Daoy (cell line): ENCODE measurements at regions not wholly inside any gene's neighbourhood (a gene's known extent, or its start where the extent isn't known, plus 50 kb on each side); places are given as distances from the start of the nearest gene placed in this dataset.
"Not testable (repeated sequence)": the region's sequence is repeated elsewhere in the genome, so short reads cannot be mapped to it uniquely, and the experiment has no call there.

Experiments
- DNase-seq: peaks from one replicate; pipeline ENCODE4 v3.0.0-alpha.2; 2015; ENCODE audit warnings: low read depth

DNA sequence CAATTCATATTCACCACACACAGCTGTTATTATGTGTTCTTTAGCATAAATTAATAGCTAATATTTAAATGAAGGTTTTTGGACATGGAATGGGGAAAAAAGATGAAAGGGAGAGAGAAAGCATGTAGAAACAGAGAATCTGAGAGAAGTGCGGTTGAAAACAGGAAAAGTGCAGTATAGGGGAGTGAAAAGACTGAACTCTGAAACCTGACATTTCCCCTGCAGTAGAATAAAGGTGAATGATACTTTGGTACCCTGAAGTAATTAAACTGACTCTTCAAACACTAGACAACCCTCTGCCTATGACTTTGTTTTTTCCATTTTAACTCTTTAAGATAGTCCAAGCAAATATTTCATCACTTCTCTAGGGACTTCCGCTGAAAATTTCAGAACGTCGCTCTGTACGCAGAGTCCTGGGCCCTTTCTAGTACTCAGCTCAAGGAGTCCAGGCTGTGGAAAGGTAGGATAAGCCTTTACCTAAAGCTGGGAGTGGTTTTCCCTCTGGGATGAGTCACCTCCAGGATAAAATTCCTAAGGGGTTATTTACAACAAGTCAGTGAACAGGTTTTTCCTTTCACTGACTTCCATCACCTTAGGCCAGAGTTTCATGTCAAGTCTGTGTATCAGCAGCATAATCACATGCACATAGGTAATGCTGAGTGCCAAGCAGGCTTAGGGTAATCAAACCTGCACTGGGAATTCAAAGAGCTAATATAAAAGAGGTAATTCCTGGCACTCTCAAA, 614.5 kb downstream of the PKHD1 start:
- DNase-seq = no peak

DNA sequence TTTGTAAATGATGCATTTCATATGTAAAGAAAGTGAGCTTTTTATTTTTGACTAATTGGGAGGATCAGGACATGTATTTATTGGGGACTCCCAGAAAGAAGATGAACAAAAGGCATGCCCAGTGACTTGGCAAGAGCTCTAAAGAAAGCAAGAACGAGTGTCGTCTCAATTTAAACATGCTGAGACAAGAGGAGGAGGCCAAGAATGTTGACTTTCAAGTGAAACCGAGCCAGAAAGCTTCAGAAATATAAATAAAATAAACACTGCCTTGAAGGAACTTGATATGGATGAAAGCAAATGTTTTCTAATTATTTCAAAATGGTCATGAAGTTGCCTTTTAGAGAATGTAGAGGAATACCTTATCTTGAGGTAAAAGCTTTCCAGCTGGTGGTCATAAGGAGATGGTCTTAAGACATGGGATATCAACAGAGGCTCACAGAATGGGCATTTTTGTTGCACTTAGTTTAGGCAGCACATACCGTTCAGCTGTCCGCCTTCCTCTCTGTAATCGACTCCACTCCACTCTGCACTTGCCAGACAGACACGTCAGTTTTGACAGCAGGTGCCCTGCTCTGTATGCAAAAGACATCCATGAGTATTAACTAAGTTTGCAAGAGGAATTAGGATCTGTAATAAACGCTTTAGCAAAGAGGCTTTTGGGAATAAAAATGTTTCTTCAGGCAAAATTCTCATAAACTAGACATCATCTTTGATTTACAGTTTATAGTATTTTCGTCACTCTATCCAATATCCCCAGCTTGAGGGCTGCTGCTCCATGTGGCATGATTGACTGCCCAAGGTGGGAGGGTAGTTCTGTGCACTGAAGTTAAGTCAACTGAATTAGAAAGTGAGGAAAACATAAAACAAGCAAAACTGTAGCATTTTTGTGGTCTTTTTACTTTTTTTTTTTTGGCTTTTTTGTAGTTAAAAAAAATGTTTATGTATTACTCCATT, 613.1 kb downstream of the PKHD1 start:
- no peak for DNase-seq

DNA sequence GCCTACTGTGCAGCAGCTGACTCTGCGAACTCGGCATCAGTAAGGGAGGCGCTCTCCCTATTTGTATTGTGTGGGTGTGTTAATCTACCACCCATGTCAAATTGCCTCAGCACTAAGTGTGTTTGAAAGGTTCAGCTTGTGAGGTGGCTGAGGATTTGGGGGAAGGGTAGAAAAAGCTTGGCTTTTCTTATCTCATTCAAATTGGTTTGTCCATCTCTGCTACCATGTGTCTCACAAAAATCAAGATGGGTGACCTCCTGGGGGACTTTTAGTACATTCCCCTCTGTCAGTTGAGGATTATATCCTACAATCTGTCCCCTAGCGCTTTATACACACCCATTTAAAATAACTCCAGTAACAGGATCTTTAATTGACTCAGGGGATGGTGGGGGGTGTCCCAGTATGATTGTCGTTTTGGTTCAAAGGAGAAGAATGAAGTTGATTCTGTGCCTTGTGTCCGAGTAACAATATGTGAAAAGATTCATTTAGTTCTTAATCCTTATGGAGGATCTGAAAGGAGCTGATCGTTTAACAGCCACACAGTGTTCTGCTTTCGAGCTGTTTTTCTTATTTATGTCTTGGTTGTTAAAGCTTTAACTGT, 609.6 kb downstream of the PKHD1 start:
- DNase-seq = no peak

DNA sequence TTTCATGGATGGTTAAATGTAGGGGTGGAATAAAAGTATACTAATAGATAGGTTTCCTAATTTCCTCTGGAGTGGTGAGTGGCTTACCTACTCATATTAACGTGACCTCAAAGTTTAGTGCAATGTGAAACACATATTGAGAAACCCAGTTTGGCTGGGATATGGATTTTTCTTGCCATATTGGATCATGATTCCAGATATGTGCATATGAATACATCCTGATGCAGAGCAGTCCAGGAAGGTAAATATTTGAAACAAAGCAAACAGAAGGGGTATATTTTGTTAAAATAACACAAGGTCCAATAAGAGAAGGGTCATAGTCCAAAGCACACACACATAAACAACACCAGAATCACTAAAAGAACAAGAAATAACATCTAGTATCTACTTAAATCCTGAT, 608.1 kb downstream of the PKHD1 start:
- DNase-seq = no peak

DNA sequence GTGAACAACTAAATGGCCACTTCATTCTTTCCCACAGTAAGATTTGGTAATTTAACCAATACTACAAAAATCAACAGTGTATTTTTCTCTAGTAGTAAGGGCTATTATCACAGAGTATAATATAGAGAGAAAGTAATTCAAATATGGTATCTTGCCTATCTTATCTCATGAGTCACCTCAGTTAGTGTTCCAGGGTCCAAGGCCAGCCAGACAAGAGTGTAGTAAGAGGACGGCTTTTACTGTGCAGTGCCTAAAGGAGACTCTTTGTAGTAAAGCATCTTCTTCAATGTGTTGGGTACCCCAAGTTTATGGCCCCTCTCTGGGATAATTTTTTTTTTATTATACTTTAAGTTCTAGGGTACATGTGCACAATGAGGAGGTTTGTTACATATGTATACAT, 607.4 kb downstream of the PKHD1 start:
- no peak for DNase-seq

DNA sequence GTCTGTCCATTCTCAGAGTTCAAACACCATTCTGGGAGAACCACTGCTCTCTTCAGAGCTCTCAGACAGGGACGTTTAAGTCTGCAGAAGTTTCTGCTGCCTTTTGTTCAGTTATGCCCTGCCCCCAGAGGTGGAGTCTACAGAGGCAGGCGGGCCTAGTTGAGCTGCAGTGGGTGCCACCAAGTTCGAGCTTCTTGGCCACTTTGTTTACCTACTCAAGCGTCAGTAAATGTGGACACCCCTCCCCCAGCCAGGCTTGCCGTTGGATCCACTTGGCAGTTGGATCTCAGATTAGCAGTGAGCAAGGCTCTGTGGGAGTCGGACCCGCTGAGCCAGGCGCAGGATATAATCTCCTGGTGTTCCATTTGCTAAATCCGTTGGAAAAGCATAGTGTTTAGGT, 601.5 kb downstream of the PKHD1 start:
- not testable (repeated sequence) for DNase-seq

DNA sequence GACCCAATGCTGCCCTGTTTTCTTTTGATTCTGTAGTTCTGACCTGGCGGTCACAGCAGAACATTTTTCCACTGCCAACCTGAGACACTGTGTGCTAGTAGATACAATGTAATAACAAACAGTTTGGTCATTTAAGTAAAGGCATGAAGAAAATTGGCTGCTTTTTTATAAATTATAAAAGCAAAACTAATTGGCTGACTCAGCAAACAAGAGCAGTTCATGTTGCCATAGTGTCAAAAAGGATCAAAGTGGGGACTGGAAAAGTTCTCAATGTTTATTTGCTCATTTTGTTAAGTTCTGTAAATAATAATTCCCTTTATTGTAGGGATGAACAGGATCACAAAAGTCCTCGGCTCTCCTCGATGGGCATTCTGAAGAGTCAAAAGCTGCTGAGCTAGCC, 599.5 kb downstream of the PKHD1 start:
- no peak for DNase-seq

DNA sequence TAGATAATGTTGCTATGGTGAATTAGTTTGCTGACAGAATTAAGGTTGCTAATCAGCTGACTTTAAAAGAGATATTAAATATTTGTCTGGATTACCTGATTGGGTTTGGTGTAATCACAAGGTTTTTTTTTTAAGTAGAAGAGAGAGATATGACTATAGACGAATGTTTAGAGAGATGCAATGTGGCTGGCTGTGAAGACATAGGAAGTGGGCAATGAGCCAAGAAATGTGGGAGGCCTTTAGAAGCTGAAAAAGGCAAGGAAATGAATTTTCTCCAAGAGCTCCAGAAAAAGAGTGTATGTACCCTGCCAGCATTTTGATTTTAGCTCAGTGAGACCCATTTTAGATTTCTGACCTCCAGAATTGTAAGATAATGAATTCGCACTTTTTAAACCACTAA, 598.3 kb downstream of the PKHD1 start:
- no peak for DNase-seq

DNA sequence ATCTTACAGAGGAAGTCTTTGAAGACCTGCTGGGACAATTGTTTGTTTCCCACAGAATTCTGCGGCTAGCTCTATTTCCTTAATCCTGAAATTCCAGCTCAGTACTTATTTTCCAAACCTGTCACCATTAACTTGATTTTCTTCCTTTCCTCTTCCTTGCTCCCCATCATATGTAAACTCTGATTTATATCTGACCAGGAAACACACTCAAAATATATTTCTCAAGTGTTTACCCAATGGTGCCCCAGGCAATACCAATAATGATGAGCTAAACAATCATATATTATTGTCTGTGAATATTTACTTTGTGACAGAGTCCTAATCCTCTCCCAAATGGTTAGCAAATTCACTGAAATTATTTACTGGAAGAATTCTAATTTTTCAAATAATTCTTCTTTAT, 597.3 kb downstream of the PKHD1 start:
- no peak for DNase-seq

DNA sequence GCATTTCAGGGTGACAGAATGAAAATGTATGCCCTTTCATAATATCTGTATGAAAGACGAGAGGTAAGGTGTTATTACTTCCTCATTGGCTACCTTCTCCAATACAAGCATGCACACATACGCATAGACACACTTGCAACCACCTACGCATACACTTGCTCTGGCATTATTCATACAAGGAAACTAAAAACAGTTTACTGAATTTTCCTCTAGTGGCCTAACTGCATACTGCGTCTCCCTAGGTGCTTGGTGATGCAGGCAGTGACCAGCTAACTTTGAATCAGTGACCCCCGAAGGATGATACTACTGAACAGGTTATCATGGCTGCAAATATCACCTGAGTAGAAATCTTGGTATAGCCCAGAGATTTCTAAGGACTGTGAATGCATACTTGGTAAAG, 593.1 kb downstream of the PKHD1 start:
- no peak for DNase-seq

DNA sequence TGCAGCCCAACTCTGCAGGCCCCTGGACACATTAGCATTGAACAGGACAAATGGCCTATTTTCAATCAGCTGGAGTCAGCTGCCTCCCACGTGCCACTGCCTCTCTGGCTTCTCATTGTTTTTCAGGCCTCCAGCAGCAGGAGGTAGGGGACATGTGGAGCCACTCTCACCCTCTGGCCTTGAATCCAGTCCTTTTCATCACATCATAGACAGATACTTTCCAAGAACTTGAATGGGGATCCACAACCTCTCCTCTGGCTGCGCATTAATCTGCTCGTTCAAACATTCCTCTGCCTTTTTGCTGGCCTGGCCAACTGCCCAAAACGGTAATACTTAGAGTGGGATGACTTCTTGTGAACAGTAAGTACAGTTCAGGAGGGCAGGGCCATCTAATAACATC, 592.3 kb downstream of the PKHD1 start:
- no peak for DNase-seq

DNA sequence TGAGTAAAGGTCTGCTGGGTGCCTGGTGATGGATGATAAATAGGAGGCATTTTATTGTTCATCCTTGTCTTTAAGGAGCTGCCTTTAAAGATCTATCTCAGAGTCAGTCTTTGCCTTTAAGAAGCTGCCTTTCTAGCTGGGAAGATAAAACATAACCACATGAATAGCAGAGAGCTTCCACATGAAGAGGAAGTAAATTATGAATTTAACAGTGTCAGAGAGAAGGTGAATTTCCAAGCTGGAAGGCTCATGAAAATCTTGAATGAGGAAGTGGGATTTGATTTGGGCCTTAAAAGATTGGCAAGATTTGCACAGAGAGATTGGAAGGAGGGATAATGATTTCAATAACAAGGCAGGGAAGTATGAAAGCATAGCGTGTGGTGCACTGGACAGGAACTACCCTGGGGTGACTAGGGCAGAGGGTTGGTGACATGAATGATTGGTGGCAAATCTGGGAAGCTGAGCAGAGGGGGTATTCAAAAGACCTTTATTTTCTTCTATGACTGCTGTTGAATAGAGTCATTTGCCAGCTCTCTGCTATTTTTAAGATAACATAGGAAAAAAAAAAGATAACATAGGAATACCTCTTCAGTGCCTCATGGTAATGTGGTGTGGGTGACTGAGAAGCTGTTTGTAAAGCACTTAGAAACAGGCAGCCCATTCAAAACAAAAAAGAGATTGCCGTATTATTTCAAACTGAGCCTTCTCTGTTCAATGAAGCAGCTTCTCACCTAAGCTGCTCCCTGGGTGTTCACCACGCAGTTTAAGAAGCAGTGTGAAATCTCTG, 591.6 kb downstream of the PKHD1 start:
- DNase-seq = no peak

DNA sequence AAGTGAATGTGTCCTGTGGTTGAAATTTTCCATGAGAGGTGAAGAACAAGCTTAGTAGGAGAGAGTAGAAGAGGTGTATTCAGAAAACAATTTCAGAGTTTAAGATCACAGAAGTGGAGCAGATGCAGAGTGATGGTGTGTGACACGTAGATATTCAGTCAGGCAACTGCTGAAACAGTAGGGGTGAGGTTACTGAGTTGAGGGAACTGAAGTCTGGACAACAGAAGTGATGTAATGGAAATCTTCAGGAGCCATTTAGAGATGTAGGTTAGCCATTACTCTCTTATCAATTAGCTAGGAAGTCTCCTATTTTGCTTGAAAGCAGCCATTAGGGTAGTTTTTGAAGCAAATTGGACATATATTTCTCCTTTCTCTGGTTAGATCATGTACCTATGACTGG, 584.4 kb downstream of the PKHD1 start:
- no peak for DNase-seq

DNA sequence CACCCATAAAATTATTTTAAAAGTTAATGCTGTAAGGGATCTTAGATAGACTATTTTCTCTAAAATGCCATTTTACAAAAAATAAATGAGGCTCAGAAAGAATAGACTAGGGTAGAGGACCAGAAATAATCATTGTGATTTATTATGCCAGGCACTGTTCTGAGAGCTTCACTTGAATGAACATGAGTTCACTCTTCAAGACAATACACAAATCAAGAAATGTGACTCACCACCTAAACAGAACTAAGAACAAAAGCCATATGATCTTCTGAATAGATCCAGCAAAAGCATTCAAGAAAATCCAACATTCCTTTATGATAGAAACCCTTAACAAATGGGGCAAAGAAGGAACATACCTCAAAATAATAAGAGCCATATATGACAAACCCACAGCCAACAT, 582.0 kb downstream of the PKHD1 start:
- no peak for DNase-seq

DNA sequence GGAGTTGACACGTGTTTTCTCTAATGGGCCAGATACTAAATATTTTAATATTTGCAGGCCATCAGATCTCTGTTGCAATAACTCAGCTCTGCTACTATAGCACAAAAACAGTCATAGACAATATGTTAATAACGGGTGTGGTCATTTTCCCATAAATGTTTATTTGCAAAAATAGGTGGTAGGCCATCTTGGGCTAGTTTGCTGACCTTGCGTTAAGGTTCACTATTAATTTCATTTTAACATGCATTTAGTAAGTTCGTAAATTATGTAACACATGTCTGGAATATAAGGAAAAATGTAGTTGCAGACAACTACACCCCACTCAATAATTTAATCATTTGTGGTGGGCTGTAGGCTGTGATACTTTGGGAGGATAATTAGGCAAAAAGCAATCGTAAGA, 577.8 kb downstream of the PKHD1 start:
- no peak for DNase-seq

DNA sequence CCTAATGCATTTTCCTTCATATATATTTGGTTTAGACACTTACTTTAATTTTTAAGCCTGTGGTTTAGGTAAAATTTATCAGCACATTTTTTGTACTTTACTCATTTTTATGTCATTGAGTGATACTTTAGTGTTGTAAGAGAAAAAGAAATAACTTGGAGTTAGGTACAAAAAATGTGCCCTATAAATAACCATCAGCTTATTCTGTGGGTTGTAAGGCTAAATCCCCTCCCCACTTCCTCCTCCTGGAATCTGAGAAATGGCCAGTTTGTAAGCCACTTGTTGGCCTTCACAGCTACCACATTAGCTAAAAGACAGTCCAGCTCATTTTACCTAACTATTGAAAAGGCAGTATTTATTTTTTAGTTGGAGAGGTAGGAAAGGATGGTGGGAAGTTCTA, 576.3 kb downstream of the PKHD1 start:
- no peak for DNase-seq

DNA sequence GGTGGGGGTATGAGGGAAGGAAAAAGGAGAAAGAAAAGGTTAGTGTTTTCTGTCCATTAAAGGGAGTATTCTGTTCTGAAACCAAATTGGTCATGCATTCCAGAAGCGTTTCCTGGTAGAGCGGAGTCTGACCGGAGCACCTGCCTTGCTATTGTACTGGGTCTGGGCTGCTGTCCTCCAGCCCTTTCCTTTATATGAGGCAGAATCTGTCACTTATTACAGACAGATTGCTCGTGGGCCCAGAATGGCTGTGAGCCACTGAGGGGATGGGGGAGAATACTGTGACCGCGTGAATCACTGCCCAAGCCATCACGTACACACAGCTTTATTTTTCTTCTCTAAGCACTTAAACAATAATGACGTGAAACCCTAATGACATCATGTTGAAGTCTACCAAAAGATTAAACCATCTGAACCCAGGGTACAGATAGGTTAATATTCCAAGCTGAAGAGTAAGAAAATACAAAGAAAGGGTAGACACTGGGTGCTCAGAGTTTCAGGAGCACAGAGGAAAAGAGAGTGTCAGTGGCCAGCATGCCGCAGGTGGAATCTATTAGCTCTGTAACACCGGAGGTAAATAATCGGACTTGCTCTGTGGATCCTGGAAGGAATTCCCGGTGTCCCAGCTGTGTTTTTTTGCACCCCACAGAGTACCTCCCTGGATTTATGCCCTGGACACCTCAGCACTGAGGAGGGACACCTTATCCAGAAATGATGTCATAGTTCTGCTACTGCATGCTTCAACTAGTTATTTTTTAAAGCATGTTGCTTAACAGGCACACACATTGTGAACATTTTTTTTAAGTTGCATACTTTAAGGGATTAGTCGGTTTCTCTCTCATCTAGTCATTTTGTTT, 573.3 kb downstream of the PKHD1 start:
- no peak for DNase-seq

DNA sequence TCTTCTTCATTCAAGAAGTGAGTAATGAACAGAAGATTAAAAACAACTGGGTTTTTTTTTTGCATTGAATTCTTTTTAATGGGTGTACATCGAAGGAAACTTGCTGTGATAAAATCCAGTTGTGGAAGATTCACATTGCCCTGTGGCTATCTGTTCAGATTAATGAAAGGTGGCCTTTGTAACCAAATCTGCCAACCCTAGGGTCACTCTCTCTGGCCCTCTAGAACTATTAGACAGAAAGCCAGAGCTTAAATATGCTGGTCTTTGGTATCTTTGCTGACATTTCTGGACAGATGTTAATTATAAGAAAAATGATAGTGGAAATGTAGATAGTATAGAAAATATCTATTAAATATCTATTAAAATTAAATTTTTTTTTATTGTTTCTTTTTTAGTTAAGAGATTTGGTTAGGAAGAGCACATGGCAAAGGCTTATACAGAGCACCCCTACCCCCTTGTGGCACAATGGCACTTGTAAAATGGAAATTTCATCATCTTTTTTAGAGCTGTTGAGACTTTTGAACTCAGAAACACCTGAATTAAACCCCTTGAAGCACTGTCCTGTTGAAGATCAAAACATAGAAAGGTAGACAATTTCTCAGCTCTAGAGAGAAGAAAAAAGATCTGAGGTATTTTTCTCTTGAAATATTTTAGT, 572.5 kb downstream of the PKHD1 start:
- DNase-seq = no peak

DNA sequence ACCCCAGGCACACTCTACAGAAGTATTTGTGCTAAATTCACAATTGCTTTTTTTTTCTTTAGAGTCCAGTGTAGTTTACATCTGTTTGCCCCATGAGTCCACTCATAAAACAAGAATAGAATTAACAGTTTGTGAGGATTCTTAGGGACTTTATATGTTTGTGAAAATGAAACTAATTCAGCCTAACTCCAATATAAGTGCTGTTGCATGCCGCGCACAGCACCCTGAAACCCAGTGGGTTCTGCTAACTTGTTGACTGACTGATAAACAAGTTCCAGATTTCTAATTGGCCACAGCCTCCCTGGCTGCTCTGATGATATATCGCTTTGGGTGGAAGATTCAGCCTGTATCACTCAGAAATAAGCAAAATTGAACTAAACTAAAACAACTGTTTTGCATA, 561.4 kb downstream of the PKHD1 start:
- DNase-seq = no peak

DNA sequence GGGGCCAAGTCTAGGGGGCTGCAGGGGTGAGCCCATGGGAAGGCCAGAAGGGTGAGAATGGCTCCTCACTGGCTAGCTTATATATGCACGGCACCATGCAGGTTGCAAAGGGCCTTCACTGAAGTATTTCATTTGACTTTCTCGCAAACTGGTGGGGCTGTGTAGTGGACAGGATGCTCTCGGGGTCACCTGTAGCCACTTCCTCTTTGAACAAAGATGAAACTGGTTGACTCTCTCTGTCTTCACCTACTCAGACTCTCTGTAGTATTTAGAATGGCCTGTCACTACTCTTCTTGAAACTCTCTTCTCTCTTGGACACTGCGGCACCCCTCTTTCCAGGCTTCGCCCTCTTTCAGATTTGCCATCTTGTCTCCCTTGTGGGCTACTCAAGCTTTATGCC, 560.5 kb downstream of the PKHD1 start:
- no peak for DNase-seq

DNA sequence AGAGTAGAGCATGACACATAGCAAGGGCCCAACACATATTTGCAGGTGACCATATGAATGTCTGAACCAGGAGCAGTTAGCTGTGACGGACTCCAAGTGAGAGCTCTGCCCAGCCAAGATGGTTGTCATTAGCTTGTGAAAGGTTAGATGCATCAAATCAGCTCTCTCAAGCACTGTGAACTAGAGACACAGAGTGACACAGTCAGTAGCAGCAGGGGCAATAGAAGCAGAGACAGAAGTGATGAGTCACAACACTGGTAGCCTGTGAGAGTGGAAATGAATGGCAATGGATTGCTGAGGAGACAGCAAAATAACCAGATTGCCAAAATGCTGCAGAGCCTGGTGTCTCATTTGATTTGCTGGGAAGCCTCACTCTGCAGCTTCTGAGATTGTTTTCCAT, 558.9 kb downstream of the PKHD1 start:
- no peak for DNase-seq
